ENCODE measurements at regions not wholly inside any gene's neighbourhood (a gene's known extent, or its start where the extent isn't known, plus 50 kb on each side); places are given as distances from the start of the nearest gene placed in this dataset.

DNA sequence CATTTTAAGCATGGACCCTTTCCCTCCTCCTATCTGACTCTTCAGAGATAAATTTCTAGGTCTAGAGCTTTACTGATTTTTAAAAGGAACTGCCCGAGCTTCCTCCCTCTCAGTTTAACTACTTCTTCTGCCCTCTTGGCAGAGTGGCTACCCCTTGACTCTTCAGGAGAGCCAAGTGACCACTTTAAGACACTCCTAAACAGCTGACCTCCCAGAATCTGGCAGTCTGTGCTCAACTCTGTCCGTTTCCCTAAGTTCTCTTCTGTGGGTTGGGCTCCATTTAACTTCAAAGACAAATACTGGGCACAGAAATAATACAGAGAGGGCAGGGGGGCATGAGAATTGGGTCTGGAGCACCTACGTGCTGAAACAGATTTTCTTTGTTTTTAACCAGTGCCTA lies 196.3 kb upstream of the FOXD3 start (continued):
- TF ChIP-seq, protein P1, sequence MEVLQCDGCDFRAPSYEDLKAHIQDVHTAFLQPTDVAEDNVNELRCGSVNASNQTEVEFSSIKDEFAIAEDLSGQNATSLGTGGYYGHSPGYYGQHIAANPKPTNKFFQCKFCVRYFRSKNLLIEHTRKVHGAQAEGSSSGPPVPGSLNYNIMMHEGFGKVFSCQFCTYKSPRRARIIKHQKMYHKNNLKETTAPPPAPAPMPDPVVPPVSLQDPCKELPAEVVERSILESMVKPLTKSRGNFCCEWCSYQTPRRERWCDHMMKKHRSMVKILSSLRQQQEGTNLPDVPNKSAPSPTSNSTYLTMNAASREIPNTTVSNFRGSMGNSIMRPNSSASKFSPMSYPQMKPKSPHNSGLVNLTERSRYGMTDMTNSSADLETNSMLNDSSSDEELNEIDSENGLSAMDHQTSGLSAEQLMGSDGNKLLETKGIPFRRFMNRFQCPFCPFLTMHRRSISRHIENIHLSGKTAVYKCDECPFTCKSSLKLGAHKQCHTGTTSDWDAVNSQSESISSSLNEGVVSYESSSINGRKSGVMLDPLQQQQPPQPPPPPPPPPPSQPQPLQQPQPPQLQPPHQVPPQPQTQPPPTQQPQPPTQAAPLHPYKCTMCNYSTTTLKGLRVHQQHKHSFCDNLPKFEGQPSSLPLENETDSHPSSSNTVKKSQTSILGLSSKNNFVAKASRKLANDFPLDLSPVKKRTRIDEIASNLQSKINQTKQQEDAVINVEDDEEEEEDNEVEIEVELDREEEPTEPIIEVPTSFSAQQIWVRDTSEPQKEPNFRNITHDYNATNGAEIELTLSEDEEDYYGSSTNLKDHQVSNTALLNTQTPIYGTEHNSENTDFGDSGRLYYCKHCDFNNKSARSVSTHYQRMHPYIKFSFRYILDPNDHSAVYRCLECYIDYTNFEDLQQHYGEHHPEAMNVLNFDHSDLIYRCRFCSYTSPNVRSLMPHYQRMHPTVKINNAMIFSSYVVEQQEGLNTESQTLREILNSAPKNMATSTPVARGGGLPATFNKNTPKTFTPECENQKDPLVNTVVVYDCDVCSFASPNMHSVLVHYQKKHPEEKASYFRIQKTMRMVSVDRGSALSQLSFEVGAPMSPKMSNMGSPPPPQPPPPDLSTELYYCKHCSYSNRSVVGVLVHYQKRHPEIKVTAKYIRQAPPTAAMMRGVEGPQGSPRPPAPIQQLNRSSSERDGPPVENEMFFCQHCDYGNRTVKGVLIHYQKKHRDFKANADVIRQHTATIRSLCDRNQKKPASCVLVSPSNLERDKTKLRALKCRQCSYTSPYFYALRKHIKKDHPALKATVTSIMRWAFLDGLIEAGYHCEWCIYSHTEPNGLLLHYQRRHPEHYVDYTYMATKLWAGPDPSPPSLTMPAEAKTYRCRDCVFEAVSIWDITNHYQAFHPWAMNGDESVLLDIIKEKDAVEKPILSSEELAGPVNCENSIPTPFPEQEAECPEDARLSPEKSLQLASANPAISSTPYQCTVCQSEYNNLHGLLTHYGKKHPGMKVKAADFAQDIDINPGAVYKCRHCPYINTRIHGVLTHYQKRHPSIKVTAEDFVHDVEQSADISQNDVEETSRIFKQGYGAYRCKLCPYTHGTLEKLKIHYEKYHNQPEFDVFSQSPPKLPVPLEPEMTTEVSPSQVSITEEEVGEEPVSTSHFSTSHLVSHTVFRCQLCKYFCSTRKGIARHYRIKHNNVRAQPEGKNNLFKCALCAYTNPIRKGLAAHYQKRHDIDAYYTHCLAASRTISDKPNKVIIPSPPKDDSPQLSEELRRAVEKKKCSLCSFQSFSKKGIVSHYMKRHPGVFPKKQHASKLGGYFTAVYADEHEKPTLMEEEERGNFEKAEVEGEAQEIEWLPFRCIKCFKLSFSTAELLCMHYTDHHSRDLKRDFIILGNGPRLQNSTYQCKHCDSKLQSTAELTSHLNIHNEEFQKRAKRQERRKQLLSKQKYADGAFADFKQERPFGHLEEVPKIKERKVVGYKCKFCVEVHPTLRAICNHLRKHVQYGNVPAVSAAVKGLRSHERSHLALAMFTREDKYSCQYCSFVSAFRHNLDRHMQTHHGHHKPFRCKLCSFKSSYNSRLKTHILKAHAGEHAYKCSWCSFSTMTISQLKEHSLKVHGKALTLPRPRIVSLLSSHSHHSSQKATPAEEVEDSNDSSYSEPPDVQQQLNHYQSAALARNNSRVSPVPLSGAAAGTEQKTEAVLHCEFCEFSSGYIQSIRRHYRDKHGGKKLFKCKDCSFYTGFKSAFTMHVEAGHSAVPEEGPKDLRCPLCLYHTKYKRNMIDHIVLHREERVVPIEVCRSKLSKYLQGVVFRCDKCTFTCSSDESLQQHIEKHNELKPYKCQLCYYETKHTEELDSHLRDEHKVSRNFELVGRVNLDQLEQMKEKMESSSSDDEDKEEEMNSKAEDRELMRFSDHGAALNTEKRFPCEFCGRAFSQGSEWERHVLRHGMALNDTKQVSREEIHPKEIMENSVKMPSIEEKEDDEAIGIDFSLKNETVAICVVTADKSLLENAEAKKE (CRISPR knock-in tag; IDR thresholded peaks at IDR 0.05), result no peak
- no peak for TF ChIP-seq ZNF114 (CRISPR knock-in tag; IDR thresholded peaks at IDR 0.05)
- TF ChIP-seq EZH2 (IDR thresholded peaks at IDR 0.05; ENCODE audit: low read depth, unreplicated experiment), result no peak
- no peak for TF ChIP-seq JUNB (IDR thresholded peaks at IDR 0.05; ENCODE audit: unreplicated experiment)
- no peak for TF ChIP-seq EZH2phosphoT487 (IDR thresholded peaks at IDR 0.05; ENCODE audit: unreplicated experiment)

DNA sequence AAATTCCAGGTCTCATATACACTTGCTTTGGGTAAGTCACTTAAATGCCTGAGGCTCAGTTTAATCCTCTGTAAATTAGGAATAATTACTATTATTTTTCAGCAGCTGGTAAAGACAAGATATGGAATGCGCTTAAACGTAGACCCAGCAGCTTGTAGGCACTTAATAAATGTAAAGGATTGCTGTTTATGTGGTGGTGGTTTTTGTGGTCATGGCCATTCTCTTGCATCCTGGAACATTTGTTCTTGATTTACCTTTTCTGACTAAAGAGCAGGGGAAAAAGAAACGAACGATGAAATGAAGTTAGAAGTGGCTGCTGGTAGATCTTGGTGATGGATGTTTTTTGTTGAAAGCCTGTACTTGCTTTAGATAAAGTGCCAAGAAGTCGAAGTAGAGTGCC lies 195.0 kb upstream of the FOXD3 start:
- Mint-ChIP-seq H3K27me3 (ENCODE audit: insufficient read depth, low read depth, poor library complexity) (peaks cover 2% of the 10 kb centered on the region), H3K27ac (no peak overlapping the region), H3K4me3 (no peak overlapping the region), H3K9me3 (no peaks in the 10 kb centered on the region), H3K4me1 (peaks cover 2% of the 10 kb centered on the region; the same call in 1 of the 3 replicates), H3K36me3 (ENCODE audit: low read depth) (no peaks in the 10 kb centered on the region)
- no peaks in the 10 kb centered on the region for H3K79me2 ChIP-seq (replicated peaks; ENCODE audit: insufficient read depth)
- TF ChIP-seq, protein P1 (CRISPR knock-in tag; IDR thresholded peaks at IDR 0.05), result no peak
- TF ChIP-seq STAT1 (IDR thresholded peaks at IDR 0.05; ENCODE audit: unreplicated experiment), result no peak
- no peaks in the 10 kb centered on the region for H3K36me3 ChIP-seq (ENCODE audit: insufficient read depth)
- DNase-seq (ENCODE audit: low spot score) (no peak), ATAC-seq (no peak)
- H2AFZ ChIP-seq, result no peak overlapping the region
- H3K9me2 ChIP-seq (ENCODE audit: insufficient read depth), result no peaks in the 10 kb centered on the region
- H3K4me3 ChIP-seq, result no peak overlapping the region
- peaks cover 2% of the 10 kb centered on the region for H3K4me1 ChIP-seq (ENCODE audit: insufficient read depth)
- no peaks in the 10 kb centered on the region for H4K20me1 ChIP-seq (replicated peaks; ENCODE audit: insufficient read depth)
- no peaks in the 10 kb centered on the region for H3F3A ChIP-seq (replicated peaks; ENCODE audit: low read depth)
- no peak overlapping the region for H3K4me2 ChIP-seq
- no peak overlapping the region for H3K27ac ChIP-seq (ENCODE audit: low read depth)
- no peaks in the 10 kb centered on the region for H3K27me3 ChIP-seq (ENCODE audit: insufficient read depth)
